GM23338 (cell line): ENCODE measurements at regions not wholly inside any gene's neighbourhood (a gene's known extent, or its start where the extent isn't known, plus 50 kb on each side); places are given as distances from the start of the nearest gene placed in this dataset.

Source experiments
- ATAC-seq: fragments of 200-7000 bp; cut with Tn5 transposase; 3 replicates; pipeline ENCODE4 v1.9.1; 2020
- DNase-seq: peaks from one replicate; pipeline ENCODE4 v3.0.0-alpha.2; 2015; ENCODE audit warnings: low spot score
- H2AFZ ChIP-seq: fragments of 200-600 bp; sonication (generic); 2 replicates; pipeline ENCODE4 v1.8.0; 2016; ENCODE audit warnings: antibody characterized with exemption, mild to moderate bottlenecking, moderate library complexity
- H3F3A ChIP-seq: fragments of 200-600 bp; sonication (generic); replicated peaks from 2 replicates; pipeline ENCODE4 v1.8.0; 2017; ENCODE audit warnings: antibody characterized with exemption, mixed run types, low read depth
- H3K27ac ChIP-seq: fragments of 200-600 bp; sonication (generic); 2 replicates; pipeline ENCODE4 v1.6.1; 2016; ENCODE audit warnings: low read depth
- H3K27me3 ChIP-seq: fragments of 200-600 bp; sonication (generic); 2 replicates; pipeline ENCODE4 v1.8.0; 2016; ENCODE audit warnings: mild to moderate bottlenecking, mixed run types, moderate library complexity; ENCODE audit not compliant: insufficient read depth
- H3K36me3 ChIP-seq: fragments of 200-600 bp; sonication (generic); 2 replicates; pipeline ENCODE4 v1.8.0; 2016; ENCODE audit warnings: mild to moderate bottlenecking; ENCODE audit not compliant: insufficient read depth
- H3K4me1 ChIP-seq: fragments of 200-600 bp; sonication (generic); 2 replicates; pipeline ENCODE4 v1.8.0; 2016; ENCODE audit warnings: mild to moderate bottlenecking, moderate library complexity; ENCODE audit not compliant: insufficient read depth
- H3K4me2 ChIP-seq: fragments of 200-600 bp; sonication (generic); 2 replicates; pipeline ENCODE4 v1.7.1; 2017; ENCODE audit warnings: mixed run types
- H3K4me3 ChIP-seq: fragments of 200-600 bp; sonication (generic); 2 replicates; pipeline ENCODE4 v1.6.1; 2016; ENCODE audit warnings: mixed run types
- H3K79me2 ChIP-seq: fragments of 200-600 bp; sonication (generic); replicated peaks from 2 replicates; pipeline ENCODE4 v1.8.0; 2017; ENCODE audit warnings: mild to moderate bottlenecking; ENCODE audit not compliant: insufficient read depth
- H3K9me2 ChIP-seq: fragments of 200-600 bp; sonication (generic); 2 replicates; pipeline ENCODE4 v1.8.0; 2017; ENCODE audit not compliant: insufficient read depth
- H4K20me1 ChIP-seq: fragments of 200-600 bp; sonication (generic); replicated peaks from 2 replicates; pipeline ENCODE4 v1.8.0; 2017; ENCODE audit warnings: mild to moderate bottlenecking; ENCODE audit not compliant: insufficient read depth
- H3K27ac Mint-ChIP-seq: 2 replicates; pipeline ENCODE4 v1.8.0; 2020; ENCODE audit warnings: inconsistent platforms, mild to moderate bottlenecking, moderate library complexity, mixed read lengths
- H3K27me3 Mint-ChIP-seq: 3 replicates; pipeline ENCODE4 v1.8.0; 2022; ENCODE audit warnings: low read depth, mild to moderate bottlenecking, moderate library complexity, mixed read lengths, inconsistent platforms; ENCODE audit not compliant: insufficient read depth, poor library complexity
- H3K36me3 Mint-ChIP-seq: 3 replicates; pipeline ENCODE4 v1.8.0; 2021; ENCODE audit warnings: low read depth, mild to moderate bottlenecking, inconsistent platforms, moderate library complexity, mixed read lengths
- H3K4me1 Mint-ChIP-seq: 3 replicates; pipeline ENCODE4 v1.8.0; 2020; ENCODE audit warnings: mild to moderate bottlenecking, inconsistent platforms, mixed read lengths
- H3K4me3 Mint-ChIP-seq: 3 replicates; pipeline ENCODE4 v1.8.0; 2021; ENCODE audit warnings: moderate library complexity, mild to moderate bottlenecking, inconsistent platforms, mixed read lengths
- H3K9me3 Mint-ChIP-seq: 3 replicates; pipeline ENCODE4 v1.8.0; 2020; ENCODE audit warnings: moderate library complexity, mild to moderate bottlenecking, inconsistent platforms, mixed read lengths
- CREB1 ChIP-seq: fragments of 250-450 bp; sonication (Bioruptor Pico); IDR thresholded peaks from 2 replicates; pipeline ENCODE4 v1.5.0; 2020; ENCODE audit warnings: low read depth, mild to moderate bottlenecking, moderate library complexity
- EZH2 ChIP-seq: fragments of 200-600 bp; sonication (generic); IDR thresholded peaks from one replicate; pipeline ENCODE4 v1.8.0; 2017; ENCODE audit warnings: antibody characterized with exemption, mild to moderate bottlenecking, low read depth; ENCODE audit not compliant: unreplicated experiment
- EZH2phosphoT487 ChIP-seq: fragments of 200-600 bp; sonication (generic); IDR thresholded peaks from one replicate; pipeline ENCODE4 v1.8.1; 2018; ENCODE audit warnings: antibody characterized with exemption; ENCODE audit not compliant: unreplicated experiment
- JUNB ChIP-seq: IDR thresholded peaks from one replicate; pipeline ENCODE4 v1.6.1; 2016; ENCODE audit warnings: antibody characterized with exemption; ENCODE audit not compliant: unreplicated experiment
- NANOG ChIP-seq: IDR thresholded peaks from 2 replicates; pipeline ENCODE4 v1.6.1; 2016; ENCODE audit warnings: antibody characterized with exemption, borderline replicate concordance
- ZNF114 ChIP-seq: fragments of 250-450 bp; sonication (Bioruptor Pico); IDR thresholded peaks from 2 replicates; pipeline ENCODE4 v1.5.0; 2020; ENCODE audit warnings: mild to moderate bottlenecking, moderate library complexity
- TF ChIP-seq, protein P1 (sequence below), 2 experiments: fragments of 200-600 bp in 1 of 2; sonication (generic) in 1 of 2; conservative IDR thresholded peaks; 2 replicates each; pipeline versions ENCODE4 v1.5.1 to v1.6.1; 2016 to 2017; ENCODE audit warnings: antibody characterized with exemption in 2 of 2, low read depth in 2 of 2, mild to moderate bottlenecking in 2 of 2, moderate library complexity in 1 of 2
- TF ChIP-seq, protein P2 (sequence below): IDR thresholded peaks from one replicate; pipeline ENCODE4 v1.6.1; 2018; ENCODE audit warnings: antibody characterized with exemption; ENCODE audit not compliant: unreplicated experiment
- TF ChIP-seq, protein P3 (sequence below): fragments of 250-450 bp; sonication (Bioruptor Pico); IDR thresholded peaks from 2 replicates; pipeline ENCODE4 v1.5.0; 2020; ENCODE audit warnings: mild to moderate bottlenecking, moderate library complexity
- TF ChIP-seq, protein P4 (sequence below): IDR thresholded peaks from 2 replicates; pipeline ENCODE4 v1.6.1; 2016; ENCODE audit warnings: antibody characterized with exemption

DNA sequence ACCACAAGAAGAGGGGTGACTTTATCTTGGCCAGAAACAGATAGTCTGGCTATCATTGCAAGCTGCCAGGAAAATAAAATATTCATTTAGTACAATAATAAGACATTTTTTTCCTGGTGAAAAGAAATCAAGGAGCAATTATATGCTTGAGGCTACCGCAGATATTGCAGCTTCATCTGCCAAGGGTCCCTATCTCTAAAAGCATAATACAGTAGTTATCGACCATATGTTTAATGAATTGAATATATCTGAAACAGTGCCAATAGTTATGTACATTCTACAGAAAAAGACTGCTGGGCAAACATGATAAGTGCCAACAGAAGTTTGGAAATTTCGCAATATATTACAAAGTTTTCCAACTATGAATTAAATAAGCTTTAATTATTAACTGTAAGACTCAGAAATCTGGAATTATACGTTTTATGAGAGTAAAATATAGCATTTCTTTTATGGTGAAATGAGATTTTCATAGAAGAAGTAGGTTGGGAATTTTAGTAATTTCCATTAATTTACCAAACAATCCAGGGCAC, 561.1 kb upstream of the ZP4 start:
- ATAC-seq (no peak), DNase-seq (no peak)
- Histone ChIP-seq H3K27ac (no peak overlapping the region), H3F3A (no peaks in the 10 kb centered on the region), H3K4me1 (no peaks in the 10 kb centered on the region), H4K20me1 (no peaks in the 10 kb centered on the region), H3K36me3 (no peaks in the 10 kb centered on the region), H3K79me2 (no peaks in the 10 kb centered on the region), H2AFZ (no peak overlapping the region), H3K27me3 (no peaks in the 10 kb centered on the region), H3K4me2 (no peak overlapping the region), H3K9me2 (no peaks in the 10 kb centered on the region), H3K4me3 (no peak overlapping the region)
- Mint-ChIP-seq H3K4me3 (no peak overlapping the region), H3K27me3 (no peaks in the 10 kb centered on the region), H3K36me3 (no peaks in the 10 kb centered on the region), H3K9me3 (no peaks in the 10 kb centered on the region), H3K27ac (no peak overlapping the region), H3K4me1 (no peaks in the 10 kb centered on the region)
- TF ChIP-seq CREB1 (CRISPR knock-in tag) (no peak), ZNF114 (no peak)

DNA sequence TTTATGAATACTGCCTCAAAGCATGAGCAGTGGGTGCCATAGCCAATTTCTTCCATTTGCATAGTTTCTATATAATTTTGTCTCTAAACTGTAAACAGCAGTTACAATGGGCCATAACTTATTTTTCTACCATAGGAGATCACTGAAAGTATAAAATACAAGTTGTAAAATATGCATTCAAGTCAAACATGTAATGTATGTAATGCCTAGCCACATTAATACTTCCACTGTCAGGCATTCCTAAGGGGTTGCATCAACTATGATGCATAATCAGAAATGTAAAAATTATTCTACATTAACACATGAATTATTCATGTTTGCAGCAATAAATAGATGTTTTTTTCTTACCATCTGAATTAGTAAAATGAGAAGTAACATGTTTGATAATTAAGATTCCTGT, 560.3 kb upstream of the ZP4 start:
- Histone ChIP-seq H4K20me1 (no peaks in the 10 kb centered on the region), H3K36me3 (no peaks in the 10 kb centered on the region), H3F3A (no peaks in the 10 kb centered on the region), H3K79me2 (no peaks in the 10 kb centered on the region), H2AFZ (no peak overlapping the region), H3K27ac (no peak overlapping the region), H3K4me2 (no peak overlapping the region), H3K27me3 (no peaks in the 10 kb centered on the region), H3K4me3 (no peak overlapping the region), H3K4me1 (no peaks in the 10 kb centered on the region), H3K9me2 (no peaks in the 10 kb centered on the region)
- Mint-ChIP-seq H3K4me3 (no peak overlapping the region), H3K27ac (no peak overlapping the region), H3K4me1 (no peaks in the 10 kb centered on the region), H3K27me3 (no peaks in the 10 kb centered on the region), H3K9me3 (no peaks in the 10 kb centered on the region), H3K36me3 (no peaks in the 10 kb centered on the region)
- DNase-seq: no peak
- no peak for ATAC-seq
- TF ChIP-seq JUNB (no peak), EZH2phosphoT487 (no peak), NANOG (no peak), EZH2 (no peak)
- TF ChIP-seq, protein P1, sequence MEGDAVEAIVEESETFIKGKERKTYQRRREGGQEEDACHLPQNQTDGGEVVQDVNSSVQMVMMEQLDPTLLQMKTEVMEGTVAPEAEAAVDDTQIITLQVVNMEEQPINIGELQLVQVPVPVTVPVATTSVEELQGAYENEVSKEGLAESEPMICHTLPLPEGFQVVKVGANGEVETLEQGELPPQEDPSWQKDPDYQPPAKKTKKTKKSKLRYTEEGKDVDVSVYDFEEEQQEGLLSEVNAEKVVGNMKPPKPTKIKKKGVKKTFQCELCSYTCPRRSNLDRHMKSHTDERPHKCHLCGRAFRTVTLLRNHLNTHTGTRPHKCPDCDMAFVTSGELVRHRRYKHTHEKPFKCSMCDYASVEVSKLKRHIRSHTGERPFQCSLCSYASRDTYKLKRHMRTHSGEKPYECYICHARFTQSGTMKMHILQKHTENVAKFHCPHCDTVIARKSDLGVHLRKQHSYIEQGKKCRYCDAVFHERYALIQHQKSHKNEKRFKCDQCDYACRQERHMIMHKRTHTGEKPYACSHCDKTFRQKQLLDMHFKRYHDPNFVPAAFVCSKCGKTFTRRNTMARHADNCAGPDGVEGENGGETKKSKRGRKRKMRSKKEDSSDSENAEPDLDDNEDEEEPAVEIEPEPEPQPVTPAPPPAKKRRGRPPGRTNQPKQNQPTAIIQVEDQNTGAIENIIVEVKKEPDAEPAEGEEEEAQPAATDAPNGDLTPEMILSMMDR (conservative IDR thresholded peaks at IDR 0.05; ENCODE audit: low read depth in 2 of 2): no peak
- TF ChIP-seq, protein P2, sequence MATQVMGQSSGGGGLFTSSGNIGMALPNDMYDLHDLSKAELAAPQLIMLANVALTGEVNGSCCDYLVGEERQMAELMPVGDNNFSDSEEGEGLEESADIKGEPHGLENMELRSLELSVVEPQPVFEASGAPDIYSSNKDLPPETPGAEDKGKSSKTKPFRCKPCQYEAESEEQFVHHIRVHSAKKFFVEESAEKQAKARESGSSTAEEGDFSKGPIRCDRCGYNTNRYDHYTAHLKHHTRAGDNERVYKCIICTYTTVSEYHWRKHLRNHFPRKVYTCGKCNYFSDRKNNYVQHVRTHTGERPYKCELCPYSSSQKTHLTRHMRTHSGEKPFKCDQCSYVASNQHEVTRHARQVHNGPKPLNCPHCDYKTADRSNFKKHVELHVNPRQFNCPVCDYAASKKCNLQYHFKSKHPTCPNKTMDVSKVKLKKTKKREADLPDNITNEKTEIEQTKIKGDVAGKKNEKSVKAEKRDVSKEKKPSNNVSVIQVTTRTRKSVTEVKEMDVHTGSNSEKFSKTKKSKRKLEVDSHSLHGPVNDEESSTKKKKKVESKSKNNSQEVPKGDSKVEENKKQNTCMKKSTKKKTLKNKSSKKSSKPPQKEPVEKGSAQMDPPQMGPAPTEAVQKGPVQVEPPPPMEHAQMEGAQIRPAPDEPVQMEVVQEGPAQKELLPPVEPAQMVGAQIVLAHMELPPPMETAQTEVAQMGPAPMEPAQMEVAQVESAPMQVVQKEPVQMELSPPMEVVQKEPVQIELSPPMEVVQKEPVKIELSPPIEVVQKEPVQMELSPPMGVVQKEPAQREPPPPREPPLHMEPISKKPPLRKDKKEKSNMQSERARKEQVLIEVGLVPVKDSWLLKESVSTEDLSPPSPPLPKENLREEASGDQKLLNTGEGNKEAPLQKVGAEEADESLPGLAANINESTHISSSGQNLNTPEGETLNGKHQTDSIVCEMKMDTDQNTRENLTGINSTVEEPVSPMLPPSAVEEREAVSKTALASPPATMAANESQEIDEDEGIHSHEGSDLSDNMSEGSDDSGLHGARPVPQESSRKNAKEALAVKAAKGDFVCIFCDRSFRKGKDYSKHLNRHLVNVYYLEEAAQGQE: no peak
- TF ChIP-seq, protein P3, sequence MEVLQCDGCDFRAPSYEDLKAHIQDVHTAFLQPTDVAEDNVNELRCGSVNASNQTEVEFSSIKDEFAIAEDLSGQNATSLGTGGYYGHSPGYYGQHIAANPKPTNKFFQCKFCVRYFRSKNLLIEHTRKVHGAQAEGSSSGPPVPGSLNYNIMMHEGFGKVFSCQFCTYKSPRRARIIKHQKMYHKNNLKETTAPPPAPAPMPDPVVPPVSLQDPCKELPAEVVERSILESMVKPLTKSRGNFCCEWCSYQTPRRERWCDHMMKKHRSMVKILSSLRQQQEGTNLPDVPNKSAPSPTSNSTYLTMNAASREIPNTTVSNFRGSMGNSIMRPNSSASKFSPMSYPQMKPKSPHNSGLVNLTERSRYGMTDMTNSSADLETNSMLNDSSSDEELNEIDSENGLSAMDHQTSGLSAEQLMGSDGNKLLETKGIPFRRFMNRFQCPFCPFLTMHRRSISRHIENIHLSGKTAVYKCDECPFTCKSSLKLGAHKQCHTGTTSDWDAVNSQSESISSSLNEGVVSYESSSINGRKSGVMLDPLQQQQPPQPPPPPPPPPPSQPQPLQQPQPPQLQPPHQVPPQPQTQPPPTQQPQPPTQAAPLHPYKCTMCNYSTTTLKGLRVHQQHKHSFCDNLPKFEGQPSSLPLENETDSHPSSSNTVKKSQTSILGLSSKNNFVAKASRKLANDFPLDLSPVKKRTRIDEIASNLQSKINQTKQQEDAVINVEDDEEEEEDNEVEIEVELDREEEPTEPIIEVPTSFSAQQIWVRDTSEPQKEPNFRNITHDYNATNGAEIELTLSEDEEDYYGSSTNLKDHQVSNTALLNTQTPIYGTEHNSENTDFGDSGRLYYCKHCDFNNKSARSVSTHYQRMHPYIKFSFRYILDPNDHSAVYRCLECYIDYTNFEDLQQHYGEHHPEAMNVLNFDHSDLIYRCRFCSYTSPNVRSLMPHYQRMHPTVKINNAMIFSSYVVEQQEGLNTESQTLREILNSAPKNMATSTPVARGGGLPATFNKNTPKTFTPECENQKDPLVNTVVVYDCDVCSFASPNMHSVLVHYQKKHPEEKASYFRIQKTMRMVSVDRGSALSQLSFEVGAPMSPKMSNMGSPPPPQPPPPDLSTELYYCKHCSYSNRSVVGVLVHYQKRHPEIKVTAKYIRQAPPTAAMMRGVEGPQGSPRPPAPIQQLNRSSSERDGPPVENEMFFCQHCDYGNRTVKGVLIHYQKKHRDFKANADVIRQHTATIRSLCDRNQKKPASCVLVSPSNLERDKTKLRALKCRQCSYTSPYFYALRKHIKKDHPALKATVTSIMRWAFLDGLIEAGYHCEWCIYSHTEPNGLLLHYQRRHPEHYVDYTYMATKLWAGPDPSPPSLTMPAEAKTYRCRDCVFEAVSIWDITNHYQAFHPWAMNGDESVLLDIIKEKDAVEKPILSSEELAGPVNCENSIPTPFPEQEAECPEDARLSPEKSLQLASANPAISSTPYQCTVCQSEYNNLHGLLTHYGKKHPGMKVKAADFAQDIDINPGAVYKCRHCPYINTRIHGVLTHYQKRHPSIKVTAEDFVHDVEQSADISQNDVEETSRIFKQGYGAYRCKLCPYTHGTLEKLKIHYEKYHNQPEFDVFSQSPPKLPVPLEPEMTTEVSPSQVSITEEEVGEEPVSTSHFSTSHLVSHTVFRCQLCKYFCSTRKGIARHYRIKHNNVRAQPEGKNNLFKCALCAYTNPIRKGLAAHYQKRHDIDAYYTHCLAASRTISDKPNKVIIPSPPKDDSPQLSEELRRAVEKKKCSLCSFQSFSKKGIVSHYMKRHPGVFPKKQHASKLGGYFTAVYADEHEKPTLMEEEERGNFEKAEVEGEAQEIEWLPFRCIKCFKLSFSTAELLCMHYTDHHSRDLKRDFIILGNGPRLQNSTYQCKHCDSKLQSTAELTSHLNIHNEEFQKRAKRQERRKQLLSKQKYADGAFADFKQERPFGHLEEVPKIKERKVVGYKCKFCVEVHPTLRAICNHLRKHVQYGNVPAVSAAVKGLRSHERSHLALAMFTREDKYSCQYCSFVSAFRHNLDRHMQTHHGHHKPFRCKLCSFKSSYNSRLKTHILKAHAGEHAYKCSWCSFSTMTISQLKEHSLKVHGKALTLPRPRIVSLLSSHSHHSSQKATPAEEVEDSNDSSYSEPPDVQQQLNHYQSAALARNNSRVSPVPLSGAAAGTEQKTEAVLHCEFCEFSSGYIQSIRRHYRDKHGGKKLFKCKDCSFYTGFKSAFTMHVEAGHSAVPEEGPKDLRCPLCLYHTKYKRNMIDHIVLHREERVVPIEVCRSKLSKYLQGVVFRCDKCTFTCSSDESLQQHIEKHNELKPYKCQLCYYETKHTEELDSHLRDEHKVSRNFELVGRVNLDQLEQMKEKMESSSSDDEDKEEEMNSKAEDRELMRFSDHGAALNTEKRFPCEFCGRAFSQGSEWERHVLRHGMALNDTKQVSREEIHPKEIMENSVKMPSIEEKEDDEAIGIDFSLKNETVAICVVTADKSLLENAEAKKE (CRISPR knock-in tag): no peak
- TF ChIP-seq, protein P4, sequence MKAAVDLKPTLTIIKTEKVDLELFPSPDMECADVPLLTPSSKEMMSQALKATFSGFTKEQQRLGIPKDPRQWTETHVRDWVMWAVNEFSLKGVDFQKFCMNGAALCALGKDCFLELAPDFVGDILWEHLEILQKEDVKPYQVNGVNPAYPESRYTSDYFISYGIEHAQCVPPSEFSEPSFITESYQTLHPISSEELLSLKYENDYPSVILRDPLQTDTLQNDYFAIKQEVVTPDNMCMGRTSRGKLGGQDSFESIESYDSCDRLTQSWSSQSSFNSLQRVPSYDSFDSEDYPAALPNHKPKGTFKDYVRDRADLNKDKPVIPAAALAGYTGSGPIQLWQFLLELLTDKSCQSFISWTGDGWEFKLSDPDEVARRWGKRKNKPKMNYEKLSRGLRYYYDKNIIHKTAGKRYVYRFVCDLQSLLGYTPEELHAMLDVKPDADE: no peak
